Central memory CD8-positive, alpha-beta T cell (primary cell): ENCODE measurements at regions not wholly inside any gene's neighbourhood (a gene's known extent, or its start where the extent isn't known, plus 50 kb on each side); places are given as distances from the start of the nearest gene placed in this dataset.
A peak's percentile ranks its signal among the peaks of the same experiment; 100 is the strongest.

Source experiments
- ATAC-seq: fragments of 150-1000 bp; cut with Tn5 transposase; replicated peaks from 2 replicates; pipeline ENCODE4 v1.10.0; 2022; ENCODE audit warnings: mild to moderate bottlenecking, moderate FRiP score, moderate number of reproducible peaks; ENCODE audit not compliant: poor library complexity, severe bottlenecking; ENCODE audit errors: extremely low read depth
- DNase-seq, 2 donors: peaks; one replicate each; pipeline ENCODE4 v3.0.0; 2021; ENCODE audit warnings: low spot score in 2 of 2
- H3K27ac Mint-ChIP-seq: one replicate; pipeline ENCODE4 v1.8.0; 2022; ENCODE audit warnings: low read depth, mild to moderate bottlenecking, moderate library complexity, mixed read lengths
- H3K27me3 Mint-ChIP-seq: one replicate; pipeline ENCODE4 v1.8.0; 2022; ENCODE audit warnings: mixed read lengths
- H3K36me3 Mint-ChIP-seq: one replicate; pipeline ENCODE4 v1.8.0; 2022; ENCODE audit warnings: mild to moderate bottlenecking, moderate library complexity, mixed read lengths; ENCODE audit not compliant: insufficient read depth
- H3K4me1 Mint-ChIP-seq: one replicate; pipeline ENCODE4 v1.8.0; 2022; ENCODE audit warnings: mixed read lengths
- H3K4me3 Mint-ChIP-seq: one replicate; pipeline ENCODE4 v1.8.0; 2022; ENCODE audit warnings: mild to moderate bottlenecking, moderate library complexity, mixed read lengths
- H3K9me3 Mint-ChIP-seq: one replicate; pipeline ENCODE4 v1.8.0; 2022; ENCODE audit warnings: mixed read lengths

- Mint-ChIP-seq H3K27ac (peak overlapping the region; percentile 95), H3K4me3 (peak overlapping the region; percentile 68), H3K4me1 (peaks cover 54% of the 10 kb centered on the region), H3K36me3 (peaks cover 8% of the 10 kb centered on the region), H3K9me3 (no peaks in the 10 kb centered on the region), H3K27me3 (no peaks in the 10 kb centered on the region)
- ATAC-seq (no peak), DNase-seq (no peak)
These were observed 68.0 kb upstream of the PRDM11 start for GRCh38 chr11:45078236-45079074.

GRCh38 chr11:45079075-45079444 lies 67.4 kb upstream of the PRDM11 start:
- H3K27me3 Mint-ChIP-seq: no peaks in the 10 kb centered on the region
- peak overlapping the region; percentile 95 for H3K27ac Mint-ChIP-seq
- H3K36me3 Mint-ChIP-seq: peaks cover 8% of the 10 kb centered on the region
- peaks cover 60% of the 10 kb centered on the region for H3K4me1 Mint-ChIP-seq
- ATAC-seq (no peak), DNase-seq (no peak)
- no peaks in the 10 kb centered on the region for H3K9me3 Mint-ChIP-seq
- peak overlapping the region; percentile 68 for H3K4me3 Mint-ChIP-seq

GRCh38 chr11:45079567-45079942 lies 66.9 kb upstream of the PRDM11 start:
- no peaks in the 10 kb centered on the region for H3K27me3 Mint-ChIP-seq
- H3K9me3 Mint-ChIP-seq: no peaks in the 10 kb centered on the region
- H3K4me1 Mint-ChIP-seq: peaks cover 65% of the 10 kb centered on the region
- peak overlapping the region; percentile 68 for H3K4me3 Mint-ChIP-seq
- DNase-seq (no peak), ATAC-seq (peak; percentile 12)
- peak overlapping the region; percentile 95 for H3K27ac Mint-ChIP-seq
- peaks cover 8% of the 10 kb centered on the region for H3K36me3 Mint-ChIP-seq

GRCh38 chr11:45079943-45080719 lies 66.3 kb upstream of the PRDM11 start:
- Mint-ChIP-seq H3K4me3 (peak overlapping the region; percentile 68), H3K27me3 (no peaks in the 10 kb centered on the region), H3K9me3 (no peaks in the 10 kb centered on the region), H3K36me3 (peaks cover 8% of the 10 kb centered on the region), H3K27ac (peak overlapping the region; percentile 95), H3K4me1 (peaks cover 69% of the 10 kb centered on the region)
- peak in 1 of 2 donors; percentile 59 for DNase-seq
- peak; percentile 88 for ATAC-seq

GRCh38 chr11:45082744-45083543 lies 63.5 kb upstream of the PRDM11 start:
- H3K27ac Mint-ChIP-seq: peak overlapping the region; percentile 85
- peak overlapping the region; percentile 35 for H3K4me3 Mint-ChIP-seq
- DNase-seq (no peak), ATAC-seq (peak; percentile 31)
- H3K36me3 Mint-ChIP-seq: peaks cover 8% of the 10 kb centered on the region
- peaks cover 87% of the 10 kb centered on the region for H3K4me1 Mint-ChIP-seq
- H3K27me3 Mint-ChIP-seq: no peaks in the 10 kb centered on the region
- no peaks in the 10 kb centered on the region for H3K9me3 Mint-ChIP-seq

GRCh38 chr11:45083544-45084087 lies 62.8 kb upstream of the PRDM11 start:
- H3K36me3 Mint-ChIP-seq: peaks cover 8% of the 10 kb centered on the region
- no peak for DNase-seq
- peak overlapping the region; percentile 35 for H3K4me3 Mint-ChIP-seq
- H3K9me3 Mint-ChIP-seq: no peaks in the 10 kb centered on the region
- no peak for ATAC-seq
- peaks cover 85% of the 10 kb centered on the region for H3K4me1 Mint-ChIP-seq
- H3K27me3 Mint-ChIP-seq: no peaks in the 10 kb centered on the region
- H3K27ac Mint-ChIP-seq: peak overlapping the region; percentile 2

GRCh38 chr11:45085646-45086501 lies 60.6 kb upstream of the PRDM11 start:
- H3K27me3 Mint-ChIP-seq: no peaks in the 10 kb centered on the region
- H3K4me3 Mint-ChIP-seq: no peak overlapping the region
- ATAC-seq (no peak), DNase-seq (no peak)
- no peaks in the 10 kb centered on the region for H3K9me3 Mint-ChIP-seq
- H3K4me1 Mint-ChIP-seq: peaks cover 83% of the 10 kb centered on the region
- H3K27ac Mint-ChIP-seq: no peak overlapping the region
- H3K36me3 Mint-ChIP-seq: peaks cover 2% of the 10 kb centered on the region

- ATAC-seq (no peak), DNase-seq (no peak)
- no peaks in the 10 kb centered on the region for H3K27me3 Mint-ChIP-seq
- no peak overlapping the region for H3K4me3 Mint-ChIP-seq
- H3K36me3 Mint-ChIP-seq: peaks cover 2% of the 10 kb centered on the region
- H3K4me1 Mint-ChIP-seq: peaks cover 80% of the 10 kb centered on the region
- peak overlapping the region; percentile 4 for H3K27ac Mint-ChIP-seq
- no peaks in the 10 kb centered on the region for H3K9me3 Mint-ChIP-seq
These were observed 59.9 kb upstream of the PRDM11 start for GRCh38 chr11:45086526-45086925.

GRCh38 chr11:45087086-45087899 lies 59.1 kb upstream of the PRDM11 start:
- Mint-ChIP-seq H3K4me1 (peaks cover 80% of the 10 kb centered on the region), H3K36me3 (peaks cover 2% of the 10 kb centered on the region), H3K27me3 (no peaks in the 10 kb centered on the region), H3K4me3 (no peak overlapping the region), H3K27ac (peak overlapping the region; percentile 49), H3K9me3 (no peaks in the 10 kb centered on the region)
- no peak for DNase-seq
- ATAC-seq: no peak

- Mint-ChIP-seq H3K4me3 (no peak overlapping the region), H3K36me3 (no peaks in the 10 kb centered on the region), H3K27ac (peak overlapping the region; percentile 49), H3K4me1 (peaks cover 80% of the 10 kb centered on the region), H3K9me3 (no peaks in the 10 kb centered on the region), H3K27me3 (no peaks in the 10 kb centered on the region)
- ATAC-seq (no peak), DNase-seq (no peak)
These were observed 58.6 kb upstream of the PRDM11 start for GRCh38 chr11:45087900-45088160.

GRCh38 chr11:45089251-45089650 lies 57.2 kb upstream of the PRDM11 start:
- Mint-ChIP-seq H3K9me3 (no peaks in the 10 kb centered on the region), H3K27me3 (no peaks in the 10 kb centered on the region)
- ATAC-seq: no peak

More at GRCh38 chr11:45089251-45089650, 57.2 kb upstream of the PRDM11 start:
- no peak for DNase-seq
- H3K36me3 Mint-ChIP-seq: peaks cover 4% of the 10 kb centered on the region
- H3K4me1 Mint-ChIP-seq: peaks cover 80% of the 10 kb centered on the region
- no peak overlapping the region for H3K4me3 Mint-ChIP-seq
- H3K27ac Mint-ChIP-seq: peak overlapping the region; percentile 69
